HepG2 (cell line): ENCODE measurements at regions not wholly inside any gene's neighbourhood (a gene's known extent, or its start where the extent isn't known, plus 50 kb on each side); places are given as distances from the start of the nearest gene placed in this dataset.

Experiments
- POLR2A ChIP-seq, 2 experiments: IDR thresholded peaks; 2 replicates each; pipeline ENCODE4 v1.6.1; 2011; ENCODE audit warnings: low read depth in 2 of 2, low read length in 2 of 2, mild to moderate bottlenecking in 1 of 2, moderate library complexity in 1 of 2; ENCODE audit not compliant: insufficient read depth in 1 of 2
- POLR2AphosphoS5 ChIP-seq: IDR thresholded peaks from 2 replicates; pipeline ENCODE4 v1.6.1; 2012; ENCODE audit warnings: low read depth, low read length
- TF ChIP-seq, protein P1 (sequence below): sonication (generic); formaldehyde crosslinking; IDR thresholded peaks from 2 replicates; pipeline ENCODE4 v1.5.0; 2020; ENCODE audit warnings: missing genetic modification reagents
- TF ChIP-seq, protein P2 (sequence below): sonication (generic); formaldehyde crosslinking; IDR thresholded peaks from 2 replicates; pipeline ENCODE4 v1.5.0; 2020; ENCODE audit warnings: mild to moderate bottlenecking, missing genetic modification reagents, moderate library complexity
- TF ChIP-seq, protein P3 (sequence below): sonication (generic); formaldehyde crosslinking; IDR thresholded peaks from 2 replicates; pipeline ENCODE4 v1.5.0; 2020; ENCODE audit warnings: missing genetic modification reagents, mild to moderate bottlenecking, borderline replicate concordance
- TF ChIP-seq, protein P4 (sequence below): sonication (generic); formaldehyde crosslinking; IDR thresholded peaks from 2 replicates; pipeline ENCODE4 v1.4.0; 2020; ENCODE audit warnings: missing genetic modification reagents

DNA sequence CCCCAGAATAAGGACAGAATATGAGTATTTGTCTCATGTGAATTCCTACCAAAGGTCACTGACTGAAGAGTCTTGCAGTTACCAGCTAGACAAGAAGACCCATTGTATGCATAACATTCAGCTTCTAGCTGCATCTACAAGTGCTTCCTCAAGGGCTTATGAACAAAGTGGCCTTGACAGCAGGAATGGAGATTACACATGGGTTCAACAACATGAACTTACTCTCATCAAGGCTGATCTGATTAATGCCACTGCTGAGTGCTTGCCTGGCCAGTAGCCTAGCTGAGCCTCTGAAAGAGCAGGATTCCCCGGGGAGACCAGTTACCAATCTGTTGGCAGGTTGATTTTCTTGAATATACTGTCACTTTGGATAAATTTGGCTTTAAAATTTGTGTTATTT is 76.7 kb upstream of the CHD1 start:
- TF ChIP-seq, protein P1, sequence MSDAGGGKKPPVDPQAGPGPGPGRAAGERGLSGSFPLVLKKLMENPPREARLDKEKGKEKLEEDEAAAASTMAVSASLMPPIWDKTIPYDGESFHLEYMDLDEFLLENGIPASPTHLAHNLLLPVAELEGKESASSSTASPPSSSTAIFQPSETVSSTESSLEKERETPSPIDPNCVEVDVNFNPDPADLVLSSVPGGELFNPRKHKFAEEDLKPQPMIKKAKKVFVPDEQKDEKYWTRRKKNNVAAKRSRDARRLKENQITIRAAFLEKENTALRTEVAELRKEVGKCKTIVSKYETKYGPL (CRISPR knock-in tag): no peak
- TF ChIP-seq, protein P2, sequence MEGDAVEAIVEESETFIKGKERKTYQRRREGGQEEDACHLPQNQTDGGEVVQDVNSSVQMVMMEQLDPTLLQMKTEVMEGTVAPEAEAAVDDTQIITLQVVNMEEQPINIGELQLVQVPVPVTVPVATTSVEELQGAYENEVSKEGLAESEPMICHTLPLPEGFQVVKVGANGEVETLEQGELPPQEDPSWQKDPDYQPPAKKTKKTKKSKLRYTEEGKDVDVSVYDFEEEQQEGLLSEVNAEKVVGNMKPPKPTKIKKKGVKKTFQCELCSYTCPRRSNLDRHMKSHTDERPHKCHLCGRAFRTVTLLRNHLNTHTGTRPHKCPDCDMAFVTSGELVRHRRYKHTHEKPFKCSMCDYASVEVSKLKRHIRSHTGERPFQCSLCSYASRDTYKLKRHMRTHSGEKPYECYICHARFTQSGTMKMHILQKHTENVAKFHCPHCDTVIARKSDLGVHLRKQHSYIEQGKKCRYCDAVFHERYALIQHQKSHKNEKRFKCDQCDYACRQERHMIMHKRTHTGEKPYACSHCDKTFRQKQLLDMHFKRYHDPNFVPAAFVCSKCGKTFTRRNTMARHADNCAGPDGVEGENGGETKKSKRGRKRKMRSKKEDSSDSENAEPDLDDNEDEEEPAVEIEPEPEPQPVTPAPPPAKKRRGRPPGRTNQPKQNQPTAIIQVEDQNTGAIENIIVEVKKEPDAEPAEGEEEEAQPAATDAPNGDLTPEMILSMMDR: no peak
- TF ChIP-seq POLR2A (IDR thresholded peaks at IDR 0.05; ENCODE audit: insufficient read depth in 1 of 2, low read depth in 2 of 2, low read length in 2 of 2) (no peak), POLR2AphosphoS5 (no peak)
- TF ChIP-seq, protein P3, sequence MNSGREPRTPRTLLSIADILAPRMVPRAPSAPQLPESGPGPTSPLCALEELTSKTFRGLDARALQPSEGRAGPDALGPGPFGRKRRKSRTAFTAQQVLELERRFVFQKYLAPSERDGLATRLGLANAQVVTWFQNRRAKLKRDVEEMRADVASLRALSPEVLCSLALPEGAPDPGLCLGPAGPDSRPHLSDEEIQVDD: no peak
- TF ChIP-seq, protein P4, sequence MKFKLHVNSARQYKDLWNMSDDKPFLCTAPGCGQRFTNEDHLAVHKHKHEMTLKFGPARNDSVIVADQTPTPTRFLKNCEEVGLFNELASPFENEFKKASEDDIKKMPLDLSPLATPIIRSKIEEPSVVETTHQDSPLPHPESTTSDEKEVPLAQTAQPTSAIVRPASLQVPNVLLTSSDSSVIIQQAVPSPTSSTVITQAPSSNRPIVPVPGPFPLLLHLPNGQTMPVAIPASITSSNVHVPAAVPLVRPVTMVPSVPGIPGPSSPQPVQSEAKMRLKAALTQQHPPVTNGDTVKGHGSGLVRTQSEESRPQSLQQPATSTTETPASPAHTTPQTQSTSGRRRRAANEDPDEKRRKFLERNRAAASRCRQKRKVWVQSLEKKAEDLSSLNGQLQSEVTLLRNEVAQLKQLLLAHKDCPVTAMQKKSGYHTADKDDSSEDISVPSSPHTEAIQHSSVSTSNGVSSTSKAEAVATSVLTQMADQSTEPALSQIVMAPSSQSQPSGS (CRISPR knock-in tag): no peak
